SK-N-MC (cell line): ENCODE measurements at regions not wholly inside any gene's neighbourhood (a gene's known extent, or its start where the extent isn't known, plus 50 kb on each side); places are given as distances from the start of the nearest gene placed in this dataset.

ENCODE experiments used
- EZH2 ChIP-seq: fragments of 200-600 bp; sonication (generic); IDR thresholded peaks from one replicate; pipeline ENCODE4 v1.6.1; 2017; ENCODE audit warnings: antibody characterized with exemption
- FOXP2 ChIP-seq: optimal IDR thresholded peaks from 2 replicates; pipeline ENCODE3; 2011; ENCODE audit warnings: mild to moderate bottlenecking, moderate library complexity; ENCODE audit not compliant: insufficient read depth; ENCODE audit errors: extremely low read length, control extremely low read depth
- POLR2AphosphoS5 ChIP-seq: IDR thresholded peaks from 2 replicates; pipeline ENCODE4 v1.6.1; 2012; ENCODE audit warnings: mild to moderate bottlenecking, low read depth, low read length, borderline replicate concordance

- TF ChIP-seq EZH2 = no peak
- TF ChIP-seq POLR2AphosphoS5 = no peak
- no peak for TF ChIP-seq FOXP2
These were observed 900.6 kb upstream of the CDH9 start for GRCh38 chr5:27938989-27939388.
